ENCODE measurements at regions not wholly inside any gene's neighbourhood (a gene's known extent, or its start where the extent isn't known, plus 50 kb on each side); places are given as distances from the start of the nearest gene placed in this dataset.

- H4K20me1 ChIP-seq (ENCODE audit: insufficient read depth): no peaks in the 10 kb centered on the region
- H3K27me3 ChIP-seq (ENCODE audit: insufficient read depth, low read depth): no peaks in the 10 kb centered on the region
- H3K36me3 ChIP-seq (ENCODE audit: low read depth): no peaks in the 10 kb centered on the region
Observed at GRCh38 chr2:103002954-103003353, 241.1 kb downstream of the TMEM182 start.

GRCh38 chr2:103003750-103004260, 242.0 kb downstream of the TMEM182 start:
- BruUV-seq (replicated peaks): no TSS peak
- no peaks in the 10 kb centered on the region for H3K9me2 ChIP-seq (ENCODE audit: insufficient read depth)
- TF ChIP-seq EZH2 (IDR thresholded peaks at IDR 0.05; ENCODE audit: low read depth) (no peak), CTCF (conservative IDR thresholded peaks at IDR 0.05) (no peak)
- no peaks in the 10 kb centered on the region for H3F3A ChIP-seq (ENCODE audit: insufficient read depth, low read depth)
- POLR2A ChIA-PET (ENCODE audit: unreplicated experiment): no interaction called here
- H3K4me2 ChIP-seq: no peak overlapping the region
- no peak overlapping the region for H2AFZ ChIP-seq
- no peak overlapping the region for H3K4me3 ChIP-seq
- intact Hi-C loops (cut with micrococcal nuclease; ENCODE audit: unreplicated experiment): loop anchor here (10.0 kb wide), 1 partner anchor 159 kb away; no protein-coding TSS in a partner anchor
- no peak overlapping the region for H3K27ac ChIP-seq
- H3K27me3 ChIP-seq (ENCODE audit: insufficient read depth, low read depth): no peaks in the 10 kb centered on the region
- H3K36me3 ChIP-seq (ENCODE audit: low read depth): no peaks in the 10 kb centered on the region
- no peak for DNase-seq
- no peaks in the 10 kb centered on the region for H3K4me1 ChIP-seq (replicated peaks; ENCODE audit: insufficient read depth)
- no peaks in the 10 kb centered on the region for H3K79me2 ChIP-seq (ENCODE audit: low read depth)
- H4K20me1 ChIP-seq (ENCODE audit: insufficient read depth): no peaks in the 10 kb centered on the region
- CTCF ChIA-PET: no interaction called here
- no peaks in the 10 kb centered on the region for H3K9me3 ChIP-seq (ENCODE audit: insufficient read depth, low read depth)

More at GRCh38 chr2:103002954-103003353, 241.1 kb downstream of the TMEM182 start:
- no peak for TF ChIP-seq CTCF (conservative IDR thresholded peaks at IDR 0.05)
- no peak for TF ChIP-seq EZH2 (IDR thresholded peaks at IDR 0.05; ENCODE audit: low read depth)
- Histone ChIP-seq H3K79me2 (ENCODE audit: low read depth) (no peaks in the 10 kb centered on the region), H3K9me2 (ENCODE audit: insufficient read depth) (no peaks in the 10 kb centered on the region), H3K9me3 (ENCODE audit: insufficient read depth, low read depth) (no peaks in the 10 kb centered on the region), H3K4me3 (no peak overlapping the region), H3K4me2 (no peak overlapping the region), H3F3A (ENCODE audit: insufficient read depth, low read depth) (no peaks in the 10 kb centered on the region), H3K4me1 (replicated peaks; ENCODE audit: insufficient read depth) (no peaks in the 10 kb centered on the region), H2AFZ (no peak overlapping the region), H3K27ac (no peak overlapping the region)
- BruUV-seq (replicated peaks): no TSS peak
- DNase-seq: no peak
- CTCF ChIA-PET: no interaction called here
- intact Hi-C loops (cut with micrococcal nuclease; ENCODE audit: unreplicated experiment): loop anchor here (10.0 kb wide), 1 partner anchor 158 kb away; no protein-coding TSS in a partner anchor
- POLR2A ChIA-PET (ENCODE audit: unreplicated experiment): no interaction called here

GRCh38 chr2:103004426-103004942, 242.7 kb downstream of the TMEM182 start:
- CTCF ChIA-PET: no interaction called here

More at GRCh38 chr2:103004426-103004942, 242.7 kb downstream of the TMEM182 start:
- no peak overlapping the region for H2AFZ ChIP-seq
- H3K27me3 ChIP-seq (ENCODE audit: insufficient read depth, low read depth): peaks cover 5% of the 10 kb centered on the region; the same call in 1 of the 2 replicates
- no peaks in the 10 kb centered on the region for H3F3A ChIP-seq (ENCODE audit: insufficient read depth, low read depth)
- DNase-seq: no peak
- H3K4me3 ChIP-seq: no peak overlapping the region
- intact Hi-C loops (cut with micrococcal nuclease; ENCODE audit: unreplicated experiment): loop anchor here (10.0 kb wide), 1 partner anchor 160 kb away; no protein-coding TSS in a partner anchor
- BruUV-seq (replicated peaks): no TSS peak
- no peaks in the 10 kb centered on the region for H3K79me2 ChIP-seq (ENCODE audit: low read depth)
- no peaks in the 10 kb centered on the region for H3K36me3 ChIP-seq (ENCODE audit: low read depth)
- TF ChIP-seq EZH2 (IDR thresholded peaks at IDR 0.05; ENCODE audit: low read depth) (no peak), CTCF (conservative IDR thresholded peaks at IDR 0.05) (no peak)
- POLR2A ChIA-PET (ENCODE audit: unreplicated experiment): no interaction called here
- no peaks in the 10 kb centered on the region for H4K20me1 ChIP-seq (ENCODE audit: insufficient read depth)
- no peaks in the 10 kb centered on the region for H3K9me2 ChIP-seq (ENCODE audit: insufficient read depth)
- H3K4me2 ChIP-seq: no peak overlapping the region
- no peaks in the 10 kb centered on the region for H3K9me3 ChIP-seq (ENCODE audit: insufficient read depth, low read depth)
- no peak overlapping the region for H3K27ac ChIP-seq
- no peaks in the 10 kb centered on the region for H3K4me1 ChIP-seq (replicated peaks; ENCODE audit: insufficient read depth)
